Motor neuron (in vitro differentiated cells): ENCODE measurements at regions not wholly inside any gene's neighbourhood (a gene's known extent, or its start where the extent isn't known, plus 50 kb on each side); places are given as distances from the start of the nearest gene placed in this dataset.

Source experiments
- ATAC-seq, 8 experiments: fragments of 200-7000 bp; cut with Tn5 transposase; replicated peaks in 6 of 8; 2 replicates each; pipeline ENCODE4 v1.8.0; 2021; ENCODE audit warnings: mild to moderate bottlenecking in 8 of 8, moderate library complexity in 8 of 8
- H3K27ac ChIP-seq, 2 donors: fragments of 250-450 bp; sonication (Bioruptor Pico); 2 replicates each; pipeline ENCODE4 v1.9.0; 2021; ENCODE audit warnings: antibody characterized with exemption in 2 of 2, mild to moderate bottlenecking in 2 of 2, moderate library complexity in 1 of 2
- H3K4me1 ChIP-seq, 2 donors: fragments of 250-450 bp; sonication (Bioruptor Pico); replicated peaks in 1 of 2; 2 replicates each; pipeline ENCODE4 v1.6.1; 2021; ENCODE audit warnings: antibody characterized with exemption in 2 of 2, mild to moderate bottlenecking in 2 of 2, moderate library complexity in 1 of 2
- H3K4me3 ChIP-seq, 5 donors: fragments of 250-450 bp; sonication (Bioruptor Pico); 2 replicates each; pipeline ENCODE4 v1.9.0; 2021; ENCODE audit warnings: antibody characterized with exemption in 5 of 5, mild to moderate bottlenecking in 5 of 5, moderate library complexity in 4 of 5
- WGBS, 10 experiments: fragments of 450-650 bp; shearing (Covaris generic); methylation state at CpG; one replicate each; pipeline ENCODE4 v1.0.0; 2022; 5-methylcytosine and 5-hydroxymethylcytosine counted together
- in situ Hi-C, 9 experiments: fragments of 400-800 bp; cut with MboI; loops; one replicate each; pipeline ENCODE4 v1.15.0; 2021; ENCODE audit warnings: low sequenced_read_pairs in 9 of 9, low pct_unique_long_range_greater_than_20kb in 2 of 9; ENCODE audit not compliant: unreplicated experiment in 9 of 9

GRCh38 chr2:188181884-188182283, 109.8 kb upstream of the GULP1 start:
- no peak overlapping the region for H3K27ac ChIP-seq
- no peak overlapping the region for H3K4me3 ChIP-seq
- WGBS, 10 experiments = 0 to 71% (median 14%) methylated on average over 1 of the region's 1 CpG; no CpG with 5 or more reads in 3 of the 10 experiments
- in situ Hi-C loops = no loop called here
- no peaks in the 10 kb centered on the region for H3K4me1 ChIP-seq
- ATAC-seq = no peak

- H3K4me3 ChIP-seq = no peak overlapping the region
- ATAC-seq = no peak
- in situ Hi-C loops = no loop called here
- no peaks in the 10 kb centered on the region for H3K4me1 ChIP-seq
- H3K27ac ChIP-seq = no peak overlapping the region
Observed at GRCh38 chr2:188187726-188188125, 103.9 kb upstream of the GULP1 start.

- in situ Hi-C loops = no loop called here
Observed at GRCh38 chr2:188189356-188189755, 102.3 kb upstream of the GULP1 start.

DNA sequence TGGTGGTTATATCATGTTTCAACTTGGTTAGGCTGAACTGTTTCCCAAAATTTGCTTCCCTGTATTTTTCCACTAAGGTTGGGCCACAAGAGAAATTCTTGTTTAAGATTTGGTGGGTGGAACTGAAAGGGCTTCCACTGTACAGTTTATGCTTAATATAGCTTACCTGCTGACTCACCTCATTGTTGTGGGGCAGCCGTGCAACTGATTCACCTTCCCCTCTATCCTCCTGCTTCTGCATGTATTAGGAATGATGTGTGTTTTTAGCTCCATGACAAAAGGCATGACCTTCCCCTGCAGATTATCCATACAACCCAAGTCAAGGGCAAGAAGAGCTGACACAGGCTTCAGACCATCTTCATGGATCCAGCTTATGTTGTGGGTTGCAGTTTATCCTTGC, 98.4 kb upstream of the GULP1 start:
- WGBS, 10 experiments = 86 to 100% (median 100%) methylated on average over 1 of the region's 1 CpG; no CpG with 5 or more reads in 4 of the 10 experiments
- Histone ChIP-seq H3K27ac (no peak overlapping the region), H3K4me1 (peaks cover 0 to 4% of the 10 kb centered on the region in 2 donors), H3K4me3 (no peak overlapping the region)
- ATAC-seq = no peak
- in situ Hi-C loops = no loop called here

More at GRCh38 chr2:188189356-188189755, 102.3 kb upstream of the GULP1 start:
- H3K4me3 ChIP-seq = no peak overlapping the region
- no peak for ATAC-seq
- H3K4me1 ChIP-seq = no peaks in the 10 kb centered on the region
- 13 to 100% (median 50%) methylated on average over 1 to 3 of the region's 3 CpGs; no CpG with 5 or more reads in 3 of the 10 experiments for WGBS, 10 experiments
- no peak overlapping the region for H3K27ac ChIP-seq

GRCh38 chr2:188196343-188197008, 95.2 kb upstream of the GULP1 start:
- in situ Hi-C loops = no loop called here
- 0 to 100% (median 86%) methylated on average over 1 to 2 of the region's 2 CpGs; no CpG with 5 or more reads in 1 of the 10 experiments for WGBS, 10 experiments
- ATAC-seq = no peak
- Histone ChIP-seq H3K4me1 (peaks cover 0 to 4% of the 10 kb centered on the region in 2 donors), H3K4me3 (no peak overlapping the region), H3K27ac (no peak overlapping the region)

DNA sequence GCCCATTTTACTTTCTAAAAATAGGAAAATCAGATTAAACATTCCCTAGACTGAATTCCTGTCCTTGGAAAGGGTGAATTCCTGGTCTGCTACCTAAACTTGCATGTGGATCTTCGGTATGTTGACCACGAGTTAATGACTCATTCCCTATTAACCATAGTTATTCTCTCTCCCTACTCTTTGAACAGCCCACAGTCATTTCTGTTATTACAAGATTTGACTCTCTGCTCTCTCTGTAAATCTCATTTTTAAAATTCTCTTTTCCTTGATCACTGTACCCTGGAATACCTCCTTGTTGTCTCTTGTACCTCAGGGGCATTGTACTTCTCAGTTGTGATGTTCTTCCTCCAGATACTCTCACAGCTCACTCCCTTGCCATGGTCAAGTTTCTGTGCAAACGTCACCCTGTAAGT, 92.0 kb upstream of the GULP1 start:
- Histone ChIP-seq H3K4me3 (no peak overlapping the region), H3K27ac (no peak overlapping the region), H3K4me1 (peaks cover 0 to 4% of the 10 kb centered on the region in 2 donors)
- WGBS, 10 experiments = 30 to 100% (median 80%) methylated on average over 1 to 3 of the region's 3 CpGs; no CpG with 5 or more reads in 1 of the 10 experiments
- in situ Hi-C loops = no loop called here
- peak in 2 of 8 experiments; percentile 70 for ATAC-seq

GRCh38 chr2:188201639-188202038, 90.0 kb upstream of the GULP1 start:
- no peak overlapping the region for H3K4me3 ChIP-seq
- 60 to 92% (median 84%) methylated on average over 1 to 2 of the region's 2 CpGs for WGBS, 10 experiments
- in situ Hi-C loops = no loop called here
- H3K27ac ChIP-seq = no peak overlapping the region
- H3K4me1 ChIP-seq = peaks cover 0 to 2% of the 10 kb centered on the region in 2 donors
- peak in 1 of 8 experiments; percentile 12 for ATAC-seq

- no peaks in the 10 kb centered on the region for H3K4me1 ChIP-seq
- in situ Hi-C loops = no loop called here
- no peak for ATAC-seq
- 33 to 100% (median 85%) methylated on average over 1 of the region's 1 CpG for WGBS, 10 experiments
- H3K4me3 ChIP-seq = no peak overlapping the region
- no peak overlapping the region for H3K27ac ChIP-seq
Observed at GRCh38 chr2:188202777-188203176, 88.9 kb upstream of the GULP1 start.

DNA sequence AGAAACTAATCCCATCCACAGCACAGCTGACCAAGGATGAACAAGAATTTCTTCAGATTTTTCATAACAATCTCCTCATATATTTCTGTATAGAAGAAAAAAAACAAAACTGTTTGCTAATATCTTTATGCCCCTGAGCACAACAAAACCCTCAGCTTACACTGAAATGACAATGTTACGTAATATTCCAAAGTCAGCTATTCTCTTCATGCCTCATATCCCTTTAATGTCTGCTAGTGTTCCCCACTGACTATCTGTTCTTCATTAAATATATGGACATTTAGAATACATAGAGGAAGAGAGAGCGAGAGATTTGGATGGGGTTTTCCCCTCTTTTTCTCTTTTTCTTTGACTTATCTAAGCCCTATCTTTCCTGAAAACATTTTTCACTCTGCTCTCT, 87.9 kb upstream of the GULP1 start:
- H3K4me1 ChIP-seq = no peaks in the 10 kb centered on the region
- H3K4me3 ChIP-seq = no peak overlapping the region
- ATAC-seq = no peak
- in situ Hi-C loops = no loop called here
- H3K27ac ChIP-seq = no peak overlapping the region
- 74 to 100% (median 96%) methylated on average over 1 to 2 of the region's 2 CpGs for WGBS, 10 experiments

GRCh38 chr2:188204824-188205223, 86.8 kb upstream of the GULP1 start:
- no peak overlapping the region for H3K4me3 ChIP-seq
- in situ Hi-C loops = no loop called here
- no peaks in the 10 kb centered on the region for H3K4me1 ChIP-seq
- no peak for ATAC-seq
- 0 to 33% (median 20%) methylated on average over 1 of the region's 1 CpG; no CpG with 5 or more reads in 5 of the 10 experiments for WGBS, 10 experiments
- no peak overlapping the region for H3K27ac ChIP-seq

- no peak for ATAC-seq
- H3K4me3 ChIP-seq = no peak overlapping the region
- in situ Hi-C loops = no loop called here
- 81 to 100% (median 95%) methylated on average over 1 to 6 of the region's 7 CpGs for WGBS, 10 experiments
- H3K4me1 ChIP-seq = no peaks in the 10 kb centered on the region
- H3K27ac ChIP-seq = no peak overlapping the region
Observed at GRCh38 chr2:188207554-188207953, 84.1 kb upstream of the GULP1 start.

GRCh38 chr2:188209218-188209617, 82.5 kb upstream of the GULP1 start:
- Histone ChIP-seq H3K4me1 (no peaks in the 10 kb centered on the region), H3K27ac (no peak overlapping the region), H3K4me3 (no peak overlapping the region)
- in situ Hi-C loops = no loop called here
- no peak for ATAC-seq

GRCh38 chr2:188217264-188217663, 74.4 kb upstream of the GULP1 start:
- H3K4me3 ChIP-seq = no peak overlapping the region
- in situ Hi-C loops = no loop called here
- no peak overlapping the region for H3K27ac ChIP-seq
- ATAC-seq = peak in 2 of 8 experiments; percentile 40 to 75
- WGBS, 10 experiments = 20 to 83% (median 80%) methylated on average over 1 to 3 of the region's 4 CpGs; no CpG with 5 or more reads in 5 of the 10 experiments
- H3K4me1 ChIP-seq = peaks cover 0 to 4% of the 10 kb centered on the region in 2 donors

- ATAC-seq = no peak
- WGBS, 10 experiments = 44 to 100% (median 100%) methylated on average over 1 of the region's 1 CpG; no CpG with 5 or more reads in 4 of the 10 experiments
- no peak overlapping the region for H3K4me3 ChIP-seq
- H3K4me1 ChIP-seq = peaks cover 0 to 7% of the 10 kb centered on the region in 2 donors
- H3K27ac ChIP-seq = no peak overlapping the region
- in situ Hi-C loops = no loop called here
Observed at GRCh38 chr2:188219541-188219940, 72.1 kb upstream of the GULP1 start.
